GM23248 (cell line): ENCODE measurements at regions not wholly inside any gene's neighbourhood (a gene's known extent, or its start where the extent isn't known, plus 50 kb on each side); places are given as distances from the start of the nearest gene placed in this dataset.

Source experiments
- EZH2 ChIP-seq: fragments of 200-600 bp; sonication (generic); IDR thresholded peaks from 2 replicates; pipeline ENCODE4 v1.6.1; 2018; ENCODE audit warnings: antibody characterized with exemption, mild to moderate bottlenecking; ENCODE audit not compliant: insufficient read depth, poor library complexity, severe bottlenecking
- EZH2phosphoT487 ChIP-seq: fragments of 200-600 bp; sonication (generic); IDR thresholded peaks from 2 replicates; pipeline ENCODE4 v1.6.1; 2018; ENCODE audit warnings: antibody characterized with exemption, moderate library complexity, mild to moderate bottlenecking, low read depth; ENCODE audit not compliant: insufficient read depth

DNA sequence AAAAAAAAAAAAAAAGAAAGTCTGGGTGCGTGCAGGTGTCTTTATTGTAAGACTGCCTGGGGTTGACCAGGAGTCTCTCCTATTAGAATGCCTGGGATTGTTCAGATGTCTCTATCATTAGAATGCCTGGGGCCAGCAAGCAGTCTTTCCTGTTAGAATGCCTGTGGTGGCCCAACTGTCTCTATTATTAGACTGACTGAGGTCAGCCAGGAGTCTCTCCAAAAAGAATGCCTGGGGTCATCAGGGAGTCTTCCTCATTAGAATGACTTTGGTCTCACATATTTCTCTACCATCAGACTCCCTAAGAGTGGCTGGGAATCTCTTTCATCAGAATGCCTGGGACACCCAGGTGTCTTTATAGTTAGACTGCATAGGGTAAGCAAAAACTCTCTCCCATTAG, 1577.5 kb downstream of the UQCRFS1 start:
- TF ChIP-seq EZH2 (no peak), EZH2phosphoT487 (no peak)
